Thyroid gland (tissue), 4 donors: ENCODE measurements at regions not wholly inside any gene's neighbourhood (a gene's known extent, or its start where the extent isn't known, plus 50 kb on each side); places are given as distances from the start of the nearest gene placed in this dataset.

ENCODE experiments used
- DNase-seq, 2 donors: peaks; one replicate each; pipeline ENCODE4 v3.0.0-alpha.2; 2019
- H3K27ac ChIP-seq, 3 donors: fragments of 200-600 bp; sonication (generic); 1 replicate in 2 of 3; 2 replicates in 1 of 3; pipeline ENCODE4 v1.5.1; 2016 to 2019; ENCODE audit warnings: mild to moderate bottlenecking in 1 of 3, moderate library complexity in 1 of 3
- H3K27me3 ChIP-seq: fragments of 200-600 bp; sonication (generic); one replicate; pipeline ENCODE4 v1.5.1; 2019
- H3K36me3 ChIP-seq, 2 donors: fragments of 200-600 bp; sonication (generic); one replicate each; pipeline ENCODE4 v1.5.1; 2016 to 2019
- H3K4me1 ChIP-seq, 2 donors: fragments of 200-600 bp; sonication (generic); one replicate each; pipeline ENCODE4 v1.5.1; 2017 to 2019
- H3K4me3 ChIP-seq, 3 donors: fragments of 200-600 bp; sonication (generic); replicated peaks in 1 of 3; 1 replicate in 2 of 3; 2 replicates in 1 of 3; pipeline ENCODE4 v1.5.1; 2016; ENCODE audit warnings: mild to moderate bottlenecking in 1 of 3
- H3K9me3 ChIP-seq: fragments of 200-600 bp; sonication (generic); one replicate; pipeline ENCODE4 v1.5.1; 2017
- CTCF ChIP-seq, 6 experiments: fragments of 200-600 bp in 3 of 6; fragments of 450-650 bp in 3 of 6; sonication (generic) in 3 of 6; IDR thresholded peaks; one replicate each; pipeline ENCODE4 v1.5.1; 2016 to 2019; ENCODE audit warnings: antibody characterized with exemption in 6 of 6, mild to moderate bottlenecking in 2 of 6, inconsistent platforms in 1 of 6, moderate library complexity in 1 of 6
- POLR2A ChIP-seq, 2 donors: fragments of 450-650 bp; IDR thresholded peaks; one replicate each; pipeline ENCODE4 v1.6.1; 2017; ENCODE audit warnings: antibody characterized with exemption in 2 of 2, mild to moderate bottlenecking in 2 of 2, moderate library complexity in 1 of 2
- WGBS, 2 donors: methylation state at CpG; one replicate each; pipeline ENCODE4 v1.1.5; 2017; 5-methylcytosine and 5-hydroxymethylcytosine counted together
- intact Hi-C: fragments of 100-400 bp; cut with DNase I; formaldehyde crosslinking; loops from one replicate; pipeline ENCODE4 v1.15.1; 2023

DNA sequence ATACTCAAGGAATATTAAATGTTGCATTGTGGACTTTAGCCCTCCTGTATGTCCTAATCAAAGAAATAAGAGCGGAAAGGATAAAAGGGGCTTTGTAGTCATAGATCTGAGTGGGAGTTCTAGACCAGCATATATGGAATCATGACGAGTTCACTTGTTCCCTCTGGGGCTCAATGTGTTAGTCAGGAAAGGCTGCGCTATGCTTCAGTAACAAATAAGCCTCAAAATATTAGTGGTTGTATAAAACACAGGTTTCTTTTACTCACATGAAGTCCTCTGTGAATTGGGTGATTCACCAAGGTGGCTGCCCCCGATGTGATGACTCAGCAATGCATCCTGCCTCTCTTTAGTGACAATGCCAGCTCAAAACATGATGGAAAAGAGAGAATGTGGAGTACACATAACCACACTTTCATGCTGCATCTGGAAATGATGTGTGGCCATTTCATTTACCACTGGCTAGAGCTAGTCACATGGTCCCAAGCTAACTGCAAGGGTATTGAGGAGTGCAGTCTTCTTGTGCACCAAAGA, 63.3 kb upstream of the IRX5 start:
- whole genome bisulfite sequencing, 2 donors: 87 to 94% methylated on average over 4 of the region's 4 CpGs
- no peaks in the 10 kb centered on the region for H3K36me3 ChIP-seq
- no peak overlapping the region for H3K27ac ChIP-seq
- no peak for DNase-seq
- no peaks in the 10 kb centered on the region for H3K4me1 ChIP-seq
- no peak overlapping the region for H3K4me3 ChIP-seq
- no peaks in the 10 kb centered on the region for H3K9me3 ChIP-seq
- no peak for TF ChIP-seq CTCF (IDR thresholded peaks at IDR 0.05)
- no peak for TF ChIP-seq POLR2A (IDR thresholded peaks at IDR 0.05)
- intact Hi-C loops: no loop called here
- no peaks in the 10 kb centered on the region for H3K27me3 ChIP-seq

- intact Hi-C loops: no loop called here
Measured at GRCh38 chr16:54862529-54862928, 68.1 kb upstream of the IRX5 start.

GRCh38 chr16:54856871-54857270, 73.8 kb upstream of the IRX5 start:
- Histone ChIP-seq H3K4me1 (no peaks in the 10 kb centered on the region), H3K4me3 (no peak overlapping the region), H3K9me3 (no peaks in the 10 kb centered on the region), H3K36me3 (no peaks in the 10 kb centered on the region), H3K27me3 (no peaks in the 10 kb centered on the region), H3K27ac (no peak overlapping the region)
- no peak for TF ChIP-seq POLR2A (IDR thresholded peaks at IDR 0.05)
- WGBS, 2 donors: 95 to 98% methylated on average over 2 of the region's 2 CpGs
- intact Hi-C loops: no loop called here
- no peak for DNase-seq

More at GRCh38 chr16:54862529-54862928, 68.1 kb upstream of the IRX5 start:
- Histone ChIP-seq H3K36me3 (no peaks in the 10 kb centered on the region), H3K9me3 (no peaks in the 10 kb centered on the region), H3K27me3 (no peaks in the 10 kb centered on the region), H3K4me1 (no peaks in the 10 kb centered on the region), H3K4me3 (no peak overlapping the region), H3K27ac (no peak overlapping the region)
- DNase-seq: no peak
- TF ChIP-seq CTCF (IDR thresholded peaks at IDR 0.05) (no peak), POLR2A (IDR thresholded peaks at IDR 0.05) (no peak)
- 59 to 64% methylated on average over 9 of the region's 9 CpGs for WGBS, 2 donors

DNA sequence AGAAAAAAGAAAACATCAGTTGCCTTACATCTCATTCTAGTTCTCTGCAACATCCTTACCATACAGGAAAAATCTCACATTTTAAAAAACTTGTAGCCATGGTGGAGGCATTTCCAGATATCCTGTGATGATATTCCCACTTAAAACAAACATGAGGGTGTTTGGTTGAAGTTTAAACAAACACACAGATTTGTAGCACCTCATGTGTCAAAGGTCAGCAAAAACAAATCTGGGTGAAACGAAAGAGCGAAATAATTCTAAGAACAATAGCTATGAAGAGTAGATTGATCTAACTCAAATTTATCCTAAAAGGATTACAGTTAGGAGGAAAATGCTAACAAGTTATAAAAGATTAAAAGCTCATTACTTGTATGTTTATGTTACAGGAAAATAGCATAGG, 83.1 kb upstream of the IRX5 start:
- 69 to 76% methylated on average over 2 of the region's 2 CpGs for WGBS, 2 donors
- no peak overlapping the region for H3K27ac ChIP-seq
- H3K36me3 ChIP-seq: no peaks in the 10 kb centered on the region
- DNase-seq: no peak
- TF ChIP-seq CTCF (IDR thresholded peaks at IDR 0.05) (no peak), POLR2A (IDR thresholded peaks at IDR 0.05) (no peak)
- no peak overlapping the region for H3K4me3 ChIP-seq
- no peaks in the 10 kb centered on the region for H3K27me3 ChIP-seq
- no peaks in the 10 kb centered on the region for H3K9me3 ChIP-seq
- H3K4me1 ChIP-seq: no peaks in the 10 kb centered on the region
- intact Hi-C loops: no loop called here

DNA sequence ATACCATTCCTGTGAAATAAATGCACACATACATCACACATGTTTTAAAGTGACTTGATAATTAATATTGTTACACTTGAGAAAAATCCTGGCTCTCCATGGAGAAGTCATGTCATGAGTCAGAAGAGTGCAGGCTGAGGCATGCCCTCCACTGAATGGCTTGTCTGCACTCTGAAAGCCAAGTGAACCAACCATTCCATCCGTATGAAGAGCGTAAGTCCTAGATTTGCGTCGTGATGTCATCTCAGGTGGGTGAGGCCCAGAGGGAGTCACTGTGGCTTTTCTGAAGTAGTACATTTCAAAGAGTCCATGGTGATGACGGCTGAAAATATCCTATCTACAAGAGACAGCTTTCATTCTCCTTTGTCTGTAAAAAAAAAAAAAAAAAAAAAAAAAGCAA, 83.5 kb upstream of the IRX5 start:
- DNase-seq: no peak
- 79 to 83% methylated on average over 5 of the region's 5 CpGs for WGBS, 2 donors
- no peak overlapping the region for H3K27ac ChIP-seq
- TF ChIP-seq CTCF (IDR thresholded peaks at IDR 0.05) (no peak), POLR2A (IDR thresholded peaks at IDR 0.05) (no peak)
- no peak overlapping the region for H3K4me3 ChIP-seq
- H3K36me3 ChIP-seq: no peaks in the 10 kb centered on the region
- no peaks in the 10 kb centered on the region for H3K9me3 ChIP-seq
- no peaks in the 10 kb centered on the region for H3K27me3 ChIP-seq
- intact Hi-C loops: no loop called here
- H3K4me1 ChIP-seq: no peaks in the 10 kb centered on the region

GRCh38 chr16:54846766-54847165, 83.9 kb upstream of the IRX5 start:
- 67 to 70% methylated on average over 4 of the region's 4 CpGs for WGBS, 2 donors
- Histone ChIP-seq H3K36me3 (no peaks in the 10 kb centered on the region), H3K4me3 (no peak overlapping the region), H3K27ac (no peak overlapping the region), H3K4me1 (no peaks in the 10 kb centered on the region), H3K27me3 (no peaks in the 10 kb centered on the region), H3K9me3 (no peaks in the 10 kb centered on the region)
- intact Hi-C loops: no loop called here
- TF ChIP-seq POLR2A (IDR thresholded peaks at IDR 0.05) (no peak), CTCF (IDR thresholded peaks at IDR 0.05) (no peak)
- no peak for DNase-seq
